ENCODE measurements at regions not wholly inside any gene's neighbourhood (a gene's known extent, or its start where the extent isn't known, plus 50 kb on each side); places are given as distances from the start of the nearest gene placed in this dataset.

DNA sequence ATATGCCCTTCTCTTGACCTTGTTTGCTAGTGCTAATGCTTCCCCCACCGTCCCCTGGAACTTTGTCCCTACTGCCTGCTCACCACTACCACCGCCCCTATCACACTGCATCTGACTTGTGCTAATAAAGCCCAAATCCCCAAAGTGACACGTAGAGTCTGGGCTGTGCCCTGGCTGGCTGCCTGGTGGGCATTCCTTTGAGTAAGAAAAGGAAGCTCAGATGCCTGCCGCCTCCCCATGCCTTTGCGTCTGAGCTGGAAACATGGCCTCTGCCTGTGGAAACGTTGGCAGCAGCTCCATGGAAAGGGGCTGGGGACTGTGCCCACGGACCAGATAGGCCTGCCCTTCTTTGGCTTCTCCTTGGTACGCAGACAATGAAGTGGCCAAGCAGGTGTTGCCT is 138.3 kb downstream of the CYP26A1 start:
- TF ChIP-seq, protein P1, sequence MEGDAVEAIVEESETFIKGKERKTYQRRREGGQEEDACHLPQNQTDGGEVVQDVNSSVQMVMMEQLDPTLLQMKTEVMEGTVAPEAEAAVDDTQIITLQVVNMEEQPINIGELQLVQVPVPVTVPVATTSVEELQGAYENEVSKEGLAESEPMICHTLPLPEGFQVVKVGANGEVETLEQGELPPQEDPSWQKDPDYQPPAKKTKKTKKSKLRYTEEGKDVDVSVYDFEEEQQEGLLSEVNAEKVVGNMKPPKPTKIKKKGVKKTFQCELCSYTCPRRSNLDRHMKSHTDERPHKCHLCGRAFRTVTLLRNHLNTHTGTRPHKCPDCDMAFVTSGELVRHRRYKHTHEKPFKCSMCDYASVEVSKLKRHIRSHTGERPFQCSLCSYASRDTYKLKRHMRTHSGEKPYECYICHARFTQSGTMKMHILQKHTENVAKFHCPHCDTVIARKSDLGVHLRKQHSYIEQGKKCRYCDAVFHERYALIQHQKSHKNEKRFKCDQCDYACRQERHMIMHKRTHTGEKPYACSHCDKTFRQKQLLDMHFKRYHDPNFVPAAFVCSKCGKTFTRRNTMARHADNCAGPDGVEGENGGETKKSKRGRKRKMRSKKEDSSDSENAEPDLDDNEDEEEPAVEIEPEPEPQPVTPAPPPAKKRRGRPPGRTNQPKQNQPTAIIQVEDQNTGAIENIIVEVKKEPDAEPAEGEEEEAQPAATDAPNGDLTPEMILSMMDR (IDR thresholded peaks at IDR 0.05), result no peak
- no peak for TF ChIP-seq POLR2A (IDR thresholded peaks at IDR 0.05)

All from suprapubic skin (tissue), 3 donors.